HG03439 (cell line): ENCODE measurements at regions not wholly inside any gene's neighbourhood (a gene's known extent, or its start where the extent isn't known, plus 50 kb on each side); places are given as distances from the start of the nearest gene placed in this dataset.
"Not testable (repeated sequence)": the region's sequence is repeated elsewhere in the genome, so short reads cannot be mapped to it uniquely, and the experiment has no call there.

Experiments used
- ATAC-seq: cut with Tn5 transposase; IDR thresholded peaks from one replicate; pipeline ENCODE4 v1.9.1; 2021; ENCODE audit warnings: mild to moderate bottlenecking, moderate library complexity; ENCODE audit not compliant: unreplicated experiment

DNA sequence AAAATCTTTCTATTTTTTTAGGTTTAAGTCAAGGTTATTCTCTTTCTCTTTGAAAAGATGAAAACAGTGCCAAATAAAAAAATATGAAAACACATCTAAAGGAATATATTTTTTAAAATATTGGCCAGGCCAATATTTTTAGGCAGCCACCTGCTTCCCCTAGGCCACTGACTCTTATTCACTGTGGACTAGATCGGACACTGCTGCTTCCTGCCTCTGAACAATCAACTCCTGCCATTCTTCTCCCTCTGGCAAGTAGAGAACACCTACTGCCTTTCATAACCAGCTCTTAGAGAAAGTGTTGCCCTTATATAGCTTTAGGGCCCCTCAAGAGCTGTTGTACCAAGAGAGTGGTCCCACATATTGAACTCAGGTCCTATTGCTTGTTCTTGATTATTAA is 529.2 kb downstream of the RAPGEF2 start:
- no peak for ATAC-seq

DNA sequence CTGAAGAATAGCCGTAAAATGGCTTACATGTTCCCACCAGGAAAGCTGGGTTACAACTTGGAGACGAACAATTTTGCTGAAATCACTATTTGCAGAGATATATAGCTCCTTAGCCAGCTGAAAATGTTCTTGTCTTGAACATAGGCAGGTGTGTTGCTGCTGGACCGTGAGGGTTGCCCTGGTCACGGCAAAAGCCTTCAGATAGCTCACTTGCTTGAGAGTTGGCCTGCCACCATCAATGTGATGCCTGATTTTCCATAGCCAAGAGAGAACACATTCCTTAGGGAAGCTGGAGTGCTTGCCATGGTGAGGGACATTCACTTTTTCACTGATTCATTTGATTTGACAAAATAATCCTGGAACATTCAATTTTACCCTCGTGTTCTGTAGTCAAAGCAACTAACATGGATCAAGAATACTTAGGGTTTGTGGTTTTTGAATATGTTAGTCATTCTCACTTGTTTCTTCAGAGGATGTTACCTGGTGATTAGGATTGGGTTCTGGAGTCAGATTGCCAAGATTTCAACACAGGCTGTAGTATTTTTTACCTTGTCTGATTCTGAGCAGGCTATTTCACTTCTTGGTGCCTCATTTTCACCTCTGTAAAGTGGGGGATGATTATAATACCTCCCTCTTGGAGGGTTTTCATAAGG is 536.9 kb downstream of the RAPGEF2 start:
- ATAC-seq, result no peak

DNA sequence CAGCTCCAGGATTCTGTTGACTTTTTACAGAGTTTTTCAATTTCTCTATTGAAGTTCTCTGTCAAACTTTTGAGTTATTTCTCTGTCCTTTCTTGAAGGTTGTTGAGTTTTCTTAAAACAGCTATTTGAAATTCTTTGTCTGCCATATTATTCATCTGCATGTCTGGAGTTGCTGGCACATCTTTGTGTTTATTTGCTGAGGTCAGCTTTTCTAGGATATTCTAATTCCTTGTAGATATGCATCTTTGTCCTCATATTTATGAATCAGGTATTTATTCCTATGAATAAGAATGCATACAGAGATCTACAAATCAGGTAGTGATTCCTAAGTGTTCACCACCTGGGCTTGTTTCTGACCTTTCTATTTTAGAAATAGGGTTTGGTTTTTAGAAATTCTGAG is 546.4 kb downstream of the RAPGEF2 start:
- no peak for ATAC-seq

DNA sequence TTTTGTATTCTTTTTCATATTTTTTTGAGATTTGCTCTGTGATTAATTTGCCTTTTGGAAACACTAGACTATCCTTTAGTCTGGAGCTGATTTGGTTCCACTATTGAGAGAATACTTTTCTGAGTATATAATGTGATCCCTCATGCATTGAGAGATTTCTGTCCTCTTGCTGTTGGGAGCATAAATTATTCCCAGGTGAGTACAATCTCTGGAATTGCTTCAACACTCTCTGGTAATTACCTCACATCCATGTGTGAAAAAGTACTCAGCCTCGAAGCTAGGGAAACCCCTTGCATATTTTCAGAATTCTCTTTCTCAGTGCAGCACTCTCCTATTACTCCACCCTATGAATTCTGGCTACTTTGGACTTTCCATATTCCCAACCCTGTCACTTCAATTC is 550.0 kb downstream of the RAPGEF2 start:
- ATAC-seq, result no peak

DNA sequence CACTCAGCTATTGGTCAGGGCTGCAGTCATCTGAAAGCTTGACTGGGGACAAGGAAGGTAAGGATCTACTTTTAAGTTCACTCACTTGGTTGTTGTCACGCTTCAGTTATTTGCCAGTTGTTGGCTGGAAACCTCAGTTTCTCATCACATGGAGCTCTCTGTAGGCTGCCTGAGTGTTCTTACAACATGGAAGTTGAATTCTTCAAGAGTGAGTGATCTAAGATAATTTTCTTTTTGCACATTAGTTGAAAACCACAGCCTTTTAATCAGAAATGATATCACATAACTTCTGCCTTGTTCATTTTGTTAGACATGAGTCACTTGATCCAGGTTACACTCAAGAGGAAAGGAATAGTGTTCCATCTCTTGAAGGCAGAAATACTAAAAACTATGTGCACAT is 552.7 kb downstream of the RAPGEF2 start:
- ATAC-seq, result no peak

DNA sequence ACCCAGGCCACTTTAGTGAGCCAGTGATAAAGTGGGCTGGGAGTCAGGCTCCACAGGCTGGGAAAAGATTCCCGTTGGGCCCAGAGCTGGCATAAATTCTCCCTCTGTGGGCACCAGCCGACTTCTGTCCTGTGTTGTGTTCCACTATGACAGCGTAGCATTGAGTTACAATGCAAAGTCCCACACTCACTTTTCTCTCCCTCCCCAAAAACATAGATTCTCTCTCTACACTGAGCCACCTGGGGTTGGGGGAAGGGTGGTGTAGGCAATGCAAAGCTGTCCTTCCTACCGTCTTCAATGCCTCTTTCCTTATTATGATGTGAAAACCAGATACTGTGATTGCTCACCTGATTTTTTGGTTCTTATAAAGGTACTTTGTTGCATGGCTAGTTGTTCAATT is 566.2 kb downstream of the RAPGEF2 start:
- no peak for ATAC-seq

DNA sequence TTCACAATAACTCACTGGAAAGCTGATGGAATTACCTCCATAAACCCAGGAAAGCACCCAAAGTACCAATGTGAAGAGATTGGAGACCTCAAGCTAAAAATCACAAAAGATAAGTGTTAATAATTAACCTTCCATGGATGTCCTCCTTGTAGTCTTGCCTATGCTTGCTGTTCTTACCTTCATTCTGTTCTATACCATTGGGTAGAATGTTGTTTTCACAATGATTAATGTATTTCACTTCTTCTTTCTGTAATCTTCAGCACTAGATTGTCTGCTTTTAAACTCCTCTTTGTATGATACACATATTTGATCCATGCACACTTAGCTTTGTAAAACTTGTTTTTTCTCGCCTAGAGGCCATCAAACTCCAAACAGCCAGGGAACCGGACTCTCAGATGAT is 570.3 kb downstream of the RAPGEF2 start:
- ATAC-seq, result no peak

DNA sequence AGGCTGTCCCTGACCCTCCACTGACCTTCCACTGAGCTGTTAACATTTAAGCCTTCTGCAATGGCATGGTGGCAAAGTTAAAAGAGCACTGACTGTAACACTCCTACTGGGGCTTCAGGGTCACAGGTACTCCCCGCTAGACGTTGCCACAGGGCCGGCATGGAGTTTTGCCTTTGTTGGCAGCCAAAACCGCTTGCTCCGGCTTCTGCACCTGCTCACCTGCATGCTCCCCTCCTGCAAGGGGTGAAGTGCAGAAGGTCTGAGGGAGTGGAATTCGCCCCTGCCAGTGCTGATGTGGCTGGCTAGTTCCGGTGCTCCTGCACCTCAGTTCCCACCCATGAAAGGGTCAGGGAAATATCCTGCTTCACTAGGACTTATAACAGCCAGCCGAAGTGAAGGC is 571.4 kb downstream of the RAPGEF2 start:
- no peak for ATAC-seq

DNA sequence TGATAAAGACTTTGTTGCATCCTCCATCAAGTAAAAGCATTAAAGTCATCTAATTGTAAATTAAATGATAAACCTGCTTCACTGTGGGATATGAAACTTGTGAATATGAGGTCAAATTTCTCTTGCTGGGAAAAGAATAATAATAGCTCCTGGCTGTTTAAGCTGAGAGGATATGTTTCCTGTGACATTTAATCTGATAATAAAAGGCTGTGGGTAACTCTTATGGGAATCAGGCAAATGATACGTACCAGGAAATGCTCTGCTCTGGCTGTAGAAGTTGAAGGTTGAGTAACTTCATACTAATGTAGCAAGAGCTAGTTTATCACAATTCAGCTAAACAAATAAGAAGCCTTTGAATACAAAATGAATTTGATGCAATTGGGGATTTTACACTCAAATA is 574.6 kb downstream of the RAPGEF2 start:
- no peak for ATAC-seq

DNA sequence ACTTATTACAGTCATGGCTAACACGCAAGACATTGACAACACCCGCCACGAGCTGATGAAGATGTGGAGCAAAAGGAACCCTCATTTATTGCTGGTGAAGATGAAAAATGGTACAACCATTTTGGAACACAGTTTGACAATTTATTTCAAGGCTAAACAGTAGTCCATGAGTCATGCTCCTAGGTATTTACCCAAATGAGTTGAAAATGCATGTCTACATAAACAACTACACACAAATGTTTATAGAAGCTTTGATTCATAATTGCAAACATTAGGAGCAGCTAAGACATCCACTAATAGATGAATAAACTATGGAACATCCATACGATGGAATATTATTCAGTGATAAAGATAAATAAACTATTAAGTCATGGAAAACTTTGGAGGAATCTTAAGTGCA is 580.1 kb downstream of the RAPGEF2 start:
- ATAC-seq, result no peak

DNA sequence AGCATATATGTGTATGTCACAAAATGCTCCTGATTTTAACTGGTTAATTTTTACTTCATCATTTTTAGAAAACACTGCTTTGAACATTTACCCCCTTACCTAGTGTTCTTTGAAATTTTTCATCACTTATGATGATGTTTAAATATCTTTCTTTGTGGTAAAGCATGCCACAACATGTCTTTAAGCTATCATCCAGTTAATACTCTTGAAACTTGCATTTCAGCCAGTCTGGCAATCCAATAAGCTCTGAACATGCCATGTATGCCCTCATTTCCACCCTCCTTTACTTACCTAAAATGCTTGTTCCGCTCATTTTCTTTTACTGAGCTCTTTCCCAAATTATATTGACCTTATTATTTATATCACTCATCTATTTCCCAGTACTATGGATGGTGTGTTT is 581.2 kb downstream of the RAPGEF2 start:
- no peak for ATAC-seq

DNA sequence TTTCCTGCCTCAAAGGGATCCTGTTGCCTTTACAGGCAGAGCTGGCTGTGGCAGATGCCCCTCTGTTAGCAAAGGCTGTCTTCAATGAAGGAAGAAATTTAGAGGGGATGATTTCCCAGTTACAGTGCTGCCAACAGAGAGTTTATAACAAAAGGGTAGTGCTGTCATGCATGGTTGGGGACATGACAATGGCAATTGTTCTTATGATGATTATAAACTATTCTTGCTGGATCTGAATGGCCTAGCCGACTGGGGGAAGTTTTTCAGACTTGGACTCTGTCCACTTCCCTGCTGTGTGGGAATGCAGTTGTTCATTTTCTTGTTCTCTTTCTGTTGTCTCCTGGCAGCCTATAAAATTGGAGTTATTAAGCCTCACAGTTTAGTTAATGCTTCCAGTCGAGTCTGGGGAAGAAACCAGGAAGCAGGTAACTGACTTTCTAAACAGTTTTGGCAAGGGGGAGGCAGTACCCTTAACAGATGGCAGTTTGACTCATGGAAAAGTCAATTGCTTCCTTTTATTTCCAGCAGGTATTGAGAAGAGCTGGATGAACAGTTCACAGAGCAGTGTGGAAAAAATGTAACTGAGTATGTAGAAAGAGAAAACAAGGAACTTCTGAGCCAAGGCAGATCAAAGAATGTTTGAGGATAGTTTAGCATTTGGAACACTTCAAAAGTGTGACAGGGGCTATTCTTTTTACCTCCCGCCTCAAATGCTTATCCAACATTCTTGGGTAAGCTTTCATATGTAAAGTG is 582.6 kb downstream of the RAPGEF2 start:
- no peak for ATAC-seq

DNA sequence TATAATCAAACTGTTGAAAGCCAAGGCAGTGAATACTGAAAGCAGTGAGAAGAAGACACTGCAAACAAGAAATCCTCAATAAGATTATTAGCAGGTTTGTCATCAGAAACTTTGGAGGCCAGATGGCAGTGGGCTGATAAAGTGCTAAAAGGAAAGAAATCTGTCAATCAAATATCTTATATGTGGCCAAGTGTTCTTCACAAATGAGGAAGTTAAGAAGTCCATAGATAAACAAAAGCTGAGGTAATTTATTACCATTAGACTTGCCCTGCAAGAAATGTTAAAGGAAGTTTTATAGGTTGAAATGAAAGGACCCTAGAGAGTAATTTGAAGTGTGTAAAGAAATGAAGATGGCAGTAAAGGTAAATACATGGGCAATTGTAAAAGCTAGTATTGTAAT is 586.6 kb downstream of the RAPGEF2 start:
- no peak for ATAC-seq

DNA sequence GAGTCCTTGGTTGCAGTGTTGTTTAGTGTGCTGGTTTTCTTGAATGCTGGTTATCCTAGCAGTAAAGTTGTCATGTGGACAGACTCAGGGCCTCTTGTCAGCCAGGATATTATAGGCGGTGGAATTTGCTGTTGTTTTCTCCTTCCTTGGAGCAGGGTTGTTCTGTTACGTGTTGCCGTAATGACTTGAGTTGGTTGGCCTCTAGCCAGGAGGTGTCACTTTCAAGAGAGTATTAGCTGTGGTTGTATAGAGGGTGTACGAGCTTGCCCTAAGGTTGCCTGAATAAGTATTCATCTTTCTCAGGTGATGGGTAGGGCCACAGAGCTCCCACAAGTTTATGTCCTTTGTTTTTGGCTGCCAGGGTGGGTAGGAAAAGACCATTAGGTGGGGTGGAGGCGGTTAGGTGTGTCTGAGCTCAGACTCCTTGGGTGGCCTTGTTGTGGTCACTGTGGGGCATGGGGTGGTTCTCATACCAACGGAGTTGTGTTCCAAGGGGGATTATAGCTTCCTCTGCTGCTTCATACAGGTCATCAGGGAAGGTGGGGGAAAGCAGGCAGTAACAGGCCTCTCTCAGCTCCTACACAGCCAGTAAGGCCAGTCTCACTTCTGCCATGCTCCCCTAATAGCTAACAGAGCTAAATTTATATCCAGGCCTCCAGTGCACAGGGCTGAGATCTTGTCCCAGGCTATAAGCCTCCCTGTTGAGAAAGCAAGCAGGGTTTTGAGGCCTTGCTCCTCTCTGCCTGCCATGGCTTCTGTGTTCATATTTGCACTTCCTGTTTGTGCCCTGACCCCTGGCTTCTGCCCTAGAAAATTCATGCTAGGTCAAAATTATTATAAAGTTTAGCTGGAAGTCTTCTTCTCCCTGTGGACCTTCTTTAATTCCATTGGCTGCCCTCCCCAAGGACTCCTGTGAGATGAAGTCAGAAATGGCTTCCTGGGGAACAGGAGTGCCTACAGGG is 594.7 kb downstream of the RAPGEF2 start:
- ATAC-seq, result no peak

DNA sequence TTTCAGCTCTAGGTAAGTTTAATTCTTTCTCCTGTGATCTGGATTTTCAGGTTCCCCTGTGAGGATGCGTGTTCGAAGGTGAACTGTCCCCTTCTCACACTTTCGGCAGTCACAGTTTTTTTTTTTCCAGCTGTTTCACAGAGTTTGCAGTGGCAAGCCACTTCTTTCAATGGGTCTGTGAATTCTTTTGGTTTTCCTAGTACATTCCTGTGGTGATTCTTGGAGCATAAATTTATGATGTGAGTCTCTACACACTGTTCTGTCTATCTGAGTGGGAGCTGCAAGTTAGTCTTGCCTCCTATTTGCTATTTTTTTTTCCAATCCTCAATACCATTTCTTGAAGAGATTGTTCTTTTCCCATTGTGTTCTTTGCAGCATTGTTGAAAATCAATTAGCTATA is 595.5 kb downstream of the RAPGEF2 start:
- no peak for ATAC-seq

DNA sequence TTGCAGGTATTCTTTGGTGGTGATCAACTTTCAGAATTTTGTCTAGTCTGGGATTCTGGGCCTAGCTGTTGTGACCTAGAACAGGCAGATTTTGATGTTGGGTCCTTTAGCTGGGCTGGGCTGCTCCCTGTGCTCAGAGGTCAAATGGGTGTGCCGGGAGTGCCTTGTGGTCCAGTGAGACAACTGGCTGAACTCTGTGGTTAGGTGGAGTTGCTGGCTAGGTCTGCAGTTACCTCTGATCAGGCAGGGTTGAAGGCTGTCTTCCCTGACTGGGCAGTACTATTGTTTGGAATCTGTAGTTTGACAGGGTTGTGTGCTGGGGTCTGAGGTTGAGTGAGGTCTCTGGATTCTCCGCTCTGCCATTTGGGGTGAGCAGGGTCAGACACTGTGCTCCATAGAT is 599.3 kb downstream of the RAPGEF2 start:
- ATAC-seq, result no peak

DNA sequence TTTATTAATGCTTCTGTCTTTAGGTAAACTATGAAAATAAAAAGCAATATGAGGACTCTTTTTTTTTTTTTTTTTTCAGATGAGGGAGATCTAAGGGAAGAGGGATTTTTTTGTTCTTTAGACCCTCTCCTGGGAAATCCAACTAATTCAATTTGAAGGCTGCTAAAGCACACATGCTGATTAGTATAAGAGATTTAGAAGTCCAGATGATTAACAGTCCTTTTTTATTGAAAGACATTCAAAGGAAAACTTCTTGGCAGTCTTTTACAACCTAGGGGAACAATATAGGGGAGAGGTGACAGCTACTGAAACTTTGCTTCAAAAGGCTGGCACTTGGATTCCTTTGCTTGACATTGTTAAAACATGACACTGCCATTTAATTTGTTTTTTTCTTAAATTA is 602.5 kb downstream of the RAPGEF2 start:
- ATAC-seq, result no peak

DNA sequence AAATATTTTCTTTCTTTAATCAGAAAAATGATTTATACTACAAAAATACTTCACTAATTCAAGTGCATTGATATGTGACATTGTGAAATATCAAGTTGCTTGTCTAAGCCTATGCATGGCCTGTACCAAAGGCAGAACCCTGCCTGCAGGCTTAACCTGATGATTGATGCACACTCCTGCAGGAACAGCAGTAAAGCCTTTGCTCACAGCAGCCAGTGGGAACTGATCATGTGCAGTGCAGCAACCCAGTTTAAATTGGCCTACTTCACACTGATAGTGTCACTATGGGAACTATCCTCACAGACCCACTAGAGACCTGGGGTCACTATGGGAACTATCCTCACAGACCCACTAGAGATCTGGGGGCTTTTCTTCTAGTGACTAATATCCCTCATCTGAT is 603.8 kb downstream of the RAPGEF2 start:
- ATAC-seq, result no peak

DNA sequence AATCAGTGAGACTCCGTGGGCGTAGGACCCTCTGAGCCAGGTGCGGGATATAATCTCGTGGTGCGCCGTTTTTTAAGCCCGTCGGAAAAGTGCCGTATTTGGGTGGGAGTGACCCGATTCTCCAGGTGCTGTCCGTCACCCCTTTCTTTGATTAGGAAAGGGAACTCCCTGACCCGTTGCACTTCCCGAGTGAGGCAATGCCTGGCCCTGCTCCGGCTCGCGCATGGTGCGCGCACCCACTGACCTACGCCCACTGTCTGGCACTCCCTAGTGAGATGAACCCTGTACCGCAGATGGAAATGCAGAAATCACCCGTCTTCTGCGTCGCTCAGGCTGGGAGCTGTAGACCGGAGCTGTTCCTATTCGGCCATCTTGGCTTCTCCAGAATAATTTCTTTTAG is 612.3 kb downstream of the RAPGEF2 start:
- not testable (repeated sequence) for ATAC-seq

DNA sequence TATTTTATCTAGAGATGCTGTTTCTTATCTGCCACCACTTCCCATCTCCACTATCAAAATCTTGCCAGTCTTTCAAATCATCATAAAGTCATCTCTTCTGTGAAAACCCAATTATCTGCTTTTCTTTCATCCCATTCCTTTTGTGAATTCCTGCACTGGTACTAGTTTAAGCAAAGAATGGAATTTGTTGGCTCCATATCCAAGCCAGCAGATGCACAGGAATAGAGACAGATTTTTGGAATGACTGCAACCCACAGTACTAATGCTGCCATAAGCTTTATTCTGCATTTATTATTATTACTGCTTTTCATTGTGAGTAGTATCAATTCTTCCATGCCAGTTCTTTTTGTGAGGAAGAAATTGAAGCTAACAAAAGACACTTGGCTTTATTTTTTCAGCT is 616.7 kb downstream of the RAPGEF2 start:
- no peak for ATAC-seq

DNA sequence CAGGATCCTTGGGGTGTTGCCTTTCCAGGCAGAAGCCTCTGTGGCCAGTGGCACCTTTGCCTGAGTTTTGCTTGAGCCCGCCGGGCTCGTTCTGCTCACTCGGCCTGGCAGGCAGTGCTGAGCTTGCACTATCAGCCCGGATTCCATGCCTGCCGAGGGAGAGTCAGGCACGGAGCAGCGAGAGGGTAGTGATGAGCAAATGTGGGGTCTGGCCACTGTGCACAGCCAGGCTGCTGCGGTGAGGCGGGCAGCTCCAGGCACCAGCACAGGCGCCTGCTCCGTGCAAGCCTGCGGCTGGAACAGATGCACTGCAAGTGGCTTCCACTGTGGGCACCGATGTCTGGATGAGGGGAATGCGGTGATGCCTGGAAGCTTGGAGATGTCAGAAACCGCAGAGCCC is 619.2 kb downstream of the RAPGEF2 start:
- ATAC-seq, result no peak

DNA sequence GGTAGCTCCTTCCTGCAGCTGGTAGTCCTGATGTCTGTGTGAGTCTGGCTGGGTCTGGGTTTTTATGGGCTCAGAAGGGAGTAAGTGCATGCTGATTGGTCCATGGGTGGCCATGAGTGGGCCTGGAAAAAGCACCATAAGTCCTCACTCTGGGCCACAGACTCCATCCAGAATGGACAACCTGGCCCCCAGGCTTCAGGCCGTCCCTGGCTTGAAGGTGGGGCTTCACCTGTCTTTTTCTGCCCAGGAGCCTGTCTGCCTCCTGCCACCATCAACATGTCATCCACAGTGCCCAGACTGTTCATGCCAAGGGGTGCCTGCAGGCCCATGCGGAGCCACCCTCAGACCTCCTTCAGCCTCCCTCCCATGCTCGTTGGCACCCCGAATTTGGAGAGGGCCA is 620.0 kb downstream of the RAPGEF2 start:
- ATAC-seq, result no peak
